K562 (cell line): ENCODE measurements at regions not wholly inside any gene's neighbourhood (a gene's known extent, or its start where the extent isn't known, plus 50 kb on each side); places are given as distances from the start of the nearest gene placed in this dataset.

Source experiments
- ATAC-seq: fragments of 200-7000 bp; cut with Tn5 transposase; 3 replicates; pipeline ENCODE4 v1.9.1; 2020; ENCODE audit warnings: moderate library complexity
- BruUV-seq: library from RNA; stranded (reverse); fragments of 400-500 nt; replicated peaks from 2 replicates; lab custom pipeline; 2021; lab: Mats Ljungman, UMichigan
- CTCF ChIA-PET: fragments of 300-600 bp; formaldehyde crosslinking; extraction: SDS; loops from one replicate; lab custom pipeline; 2021; ENCODE audit warnings: low intra/inter-chr PET ratio; lab: Yijun Ruan, JAX
- POLR2A ChIA-PET: fragments of 300-600, 350-650 bp; sonication (Branson Sonifier 250); formaldehyde crosslinking; extraction: SDS; loops from one replicate; lab custom pipeline; 2021; ENCODE audit warnings: antibody characterized with exemption, inconsistent platforms; lab: Yijun Ruan, JAX
- DNase-seq, 4 experiments: peaks; one replicate each; pipeline versions ENCODE4 v3.0.0 to v3.0.0-alpha.2; 2011 to 2018; ENCODE audit warnings: low spot score in 3 of 4, mixed read lengths in 3 of 4; ENCODE audit errors: extremely low read depth in 1 of 4
- FAIRE-seq: peaks from 2 replicates; lab custom pipeline; 2011; peaks lifted over from hg19 to GRCh38; lab: Jason Lieb, UNC
- H2AFZ ChIP-seq: 2 replicates; pipeline ENCODE4 v1.6.0; 2011; ENCODE audit warnings: low read depth, low read length, control low read depth, inconsistent platforms
- H3K27ac ChIP-seq: fragments of 200-600 bp; 3 replicates; pipeline ENCODE4 v1.8.0; 2011; ENCODE audit warnings: low read depth, mild to moderate bottlenecking, control low read depth, inconsistent platforms, low read length, moderate library complexity, mixed read lengths; ENCODE audit errors: extremely low read depth
- H3K27me3 ChIP-seq, 2 experiments: fragments of 300-600 bp in 1 of 2; 2 replicates in 1 of 2; 3 replicates in 1 of 2; pipeline versions ENCODE4 v1.6.0 to v1.8.0; 2011; ENCODE audit warnings: inconsistent platforms in 2 of 2, low read length in 2 of 2, mild to moderate bottlenecking in 1 of 2, mixed read lengths in 1 of 2, moderate library complexity in 1 of 2; ENCODE audit not compliant: control insufficient read depth in 2 of 2, insufficient read depth in 2 of 2
- H3K36me3 ChIP-seq: fragments of 300-600 bp; 3 replicates; pipeline ENCODE4 v1.8.0; 2011; ENCODE audit warnings: mild to moderate bottlenecking, low read length, inconsistent platforms; ENCODE audit not compliant: control insufficient read depth, insufficient read depth
- H3K4me1 ChIP-seq, 2 experiments: fragments of 200-600 bp in 1 of 2; replicated peaks in 1 of 2; 2 replicates in 1 of 2; 3 replicates in 1 of 2; pipeline versions ENCODE4 v1.5.1 to v1.8.0; 2011; ENCODE audit warnings: inconsistent platforms in 2 of 2, low read length in 2 of 2, mild to moderate bottlenecking in 1 of 2, mixed read lengths in 1 of 2, moderate library complexity in 1 of 2; ENCODE audit not compliant: control insufficient read depth in 2 of 2, insufficient read depth in 2 of 2
- H3K4me2 ChIP-seq: 2 replicates; pipeline ENCODE4 v1.6.1; 2011; ENCODE audit warnings: low read length, control low read depth, inconsistent platforms, mixed read lengths; ENCODE audit not compliant: insufficient read depth
- H3K4me3 ChIP-seq: fragments of 200-600 bp; sonication (generic), shearing (Covaris generic); 2 replicates; pipeline ENCODE4 v1.5.1; 2016; ENCODE audit warnings: control low read depth, inconsistent platforms
- H3K79me2 ChIP-seq: fragments of 200-600 bp; 3 replicates; pipeline ENCODE4 v1.8.0; 2011; ENCODE audit warnings: low read length, inconsistent platforms; ENCODE audit not compliant: control insufficient read depth, insufficient read depth
- H3K9ac ChIP-seq, 2 experiments: 2 replicates each; pipeline versions ENCODE4 v1.6.0 to v1.6.1; 2011; ENCODE audit warnings: low read depth in 2 of 2, low read length in 2 of 2, control low read depth in 1 of 2, inconsistent platforms in 1 of 2, mild to moderate bottlenecking in 1 of 2, mixed read lengths in 1 of 2; ENCODE audit not compliant: insufficient read depth in 1 of 2
- H3K9me1 ChIP-seq: one replicate; pipeline ENCODE4 v1.6.0; 2011; ENCODE audit warnings: inconsistent platforms, mild to moderate bottlenecking, low read length, moderate library complexity; ENCODE audit not compliant: control insufficient read depth, insufficient read depth
- H3K9me3 ChIP-seq: replicated peaks from 2 replicates; pipeline ENCODE4 v1.5.1; 2011; ENCODE audit warnings: low read depth, low read length, inconsistent platforms; ENCODE audit not compliant: control insufficient read depth, insufficient read depth
- H4K20me1 ChIP-seq: replicated peaks from 2 replicates; pipeline ENCODE4 v1.6.1; 2011; ENCODE audit warnings: low read length, inconsistent platforms, mixed read lengths; ENCODE audit not compliant: control insufficient read depth, insufficient read depth
- ASH1L ChIP-seq: fragments of 450-650 bp; IDR thresholded peaks from 2 replicates; pipeline ENCODE4 v1.6.1; 2018; ENCODE audit warnings: borderline replicate concordance, mild to moderate bottlenecking, low read depth; ENCODE audit not compliant: partially characterized antibody
- ATF4 ChIP-seq: fragments of 450-650 bp; formaldehyde crosslinking; IDR thresholded peaks from 2 replicates; pipeline ENCODE4 v1.4.0; 2022; ENCODE audit warnings: mild to moderate bottlenecking, moderate library complexity
- FOXK2 ChIP-seq, 2 experiments: fragments of 450-650 bp; IDR thresholded peaks in 1 of 2; conservative IDR thresholded peaks in 1 of 2; 2 replicates each; pipeline ENCODE4 v1.6.1; 2016; ENCODE audit warnings: low read depth in 2 of 2, mild to moderate bottlenecking in 1 of 2
- MEF2D ChIP-seq: conservative IDR thresholded peaks from 2 replicates; pipeline ENCODE4 v1.6.1; 2016; ENCODE audit warnings: low read depth, missing genetic modification characterization, missing compliant biosample characterization
- NONO ChIP-seq, 2 experiments: fragments of 200-400 bp in 1 of 2; fragments of 450-650 bp in 1 of 2; formaldehyde crosslinking in 1 of 2; IDR thresholded peaks; 2 replicates each; pipeline ENCODE4 v1.6.1; 2017; ENCODE audit warnings: low read depth in 2 of 2, mild to moderate bottlenecking in 2 of 2, moderate library complexity in 2 of 2, low read length in 1 of 2
- POU5F1 ChIP-seq: fragments of 150-350 bp; IDR thresholded peaks from 2 replicates; pipeline ENCODE4 v1.6.1; 2014; ENCODE audit warnings: borderline replicate concordance, low read length, low read depth, mild to moderate bottlenecking; ENCODE audit not compliant: partially characterized antibody
- TFE3 ChIP-seq: fragments of 450-650 bp; formaldehyde crosslinking; IDR thresholded peaks from 2 replicates; pipeline ENCODE4 v1.4.0; 2020; ENCODE audit warnings: mild to moderate bottlenecking, mixed read lengths
- ZBTB2 ChIP-seq: fragments of 450-650 bp; IDR thresholded peaks from 2 replicates; pipeline ENCODE4 v1.6.1; 2016; ENCODE audit warnings: antibody characterized with exemption
- ZBTB34 ChIP-seq: fragments of 250-450 bp; sonication (Bioruptor Pico); IDR thresholded peaks from 2 replicates; pipeline ENCODE4 v1.8.0; 2021; ENCODE audit warnings: mild to moderate bottlenecking, moderate library complexity
- ZFP91 ChIP-seq: sonication (generic); formaldehyde crosslinking; IDR thresholded peaks from 2 replicates; pipeline ENCODE4 v1.8.0; 2022; ENCODE audit warnings: mild to moderate bottlenecking, missing genetic modification reagents
- ZNF398 ChIP-seq: fragments of 250-450 bp; sonication (Bioruptor Pico); IDR thresholded peaks from 2 replicates; pipeline ENCODE4 v1.8.0; 2021; ENCODE audit warnings: moderate library complexity, mild to moderate bottlenecking, inconsistent platforms
- WGBS: fragments of 100-300 bp; shearing (Covaris generic); methylation state at CpG from one replicate; pipeline ENCODE4 v1.1.6; 2016; ENCODE audit warnings: low coverage, mixed read lengths; ENCODE audit not compliant: insufficient coverage; ENCODE audit errors: missing lambda C conversion rate; 5-methylcytosine and 5-hydroxymethylcytosine counted together
- in situ Hi-C: fragments of 300-500 bp; cut with MboI; formaldehyde crosslinking; loops from 4 replicates; pipeline ENCODE4 v1.15.0; 2018; ENCODE audit warnings: inconsistent platforms, mixed read lengths
- intact Hi-C: fragments of 100-400 bp; cut with micrococcal nuclease; formaldehyde crosslinking; loops from 2 replicates; pipeline ENCODE4 v1.14.2; 2022

GRCh38 chr6:105759946-105760345 lies 326.2 kb upstream of the PRDM1 start (continued):
- TF ChIP-seq MEF2D (tag) (no peak), ZBTB34 (CRISPR knock-in tag) (no peak), TFE3 (CRISPR knock-in tag) (no peak), FOXK2 (conservative IDR thresholded peaks at IDR 0.05 in 1 of 2, IDR thresholded peaks at IDR 0.05 in 1 of 2; ENCODE audit: low read depth in 2 of 2) (no peak)

GRCh38 chr6:105759015-105759414 lies 327.1 kb upstream of the PRDM1 start:
- Histone ChIP-seq H3K36me3 (no peaks in the 10 kb centered on the region), H3K27ac (no peak overlapping the region), H3K4me2 (no peak overlapping the region), H2AFZ (no peak overlapping the region), H3K4me1 (no peaks in the 10 kb centered on the region), H3K9ac (no peak overlapping the region), H3K9me3 (no peaks in the 10 kb centered on the region), H3K4me3 (no peak overlapping the region), H3K9me1 (no peaks in the 10 kb centered on the region), H4K20me1 (no peaks in the 10 kb centered on the region), H3K27me3 (peaks cover 0 to 16% of the 10 kb centered on the region in 2 experiments; a peak in 3 of 5 replicates), H3K79me2 (no peaks in the 10 kb centered on the region)
- 8% methylated on average over 2 of the region's 2 CpGs for WGBS
- BruUV-seq: no TSS peak
- ChIA-PET POLR2A (interaction anchor here (0.9 to 1.8 kb wide), 2 partner anchors 13 to 18 kb away, joined by 5 to 9 read pairs; no protein-coding TSS in a partner anchor), CTCF (no interaction called here)
- intact Hi-C loops: no loop called here
- no peak for ATAC-seq
- no peak for DNase-seq
- in situ Hi-C loops: no loop called here
- FAIRE-seq: no peak
- TF ChIP-seq ATF4 (CRISPR knock-in tag): no peak
- TF ChIP-seq ZFP91 (CRISPR knock-in tag): no peak
- TF ChIP-seq ZBTB2: no peak
- TF ChIP-seq ZNF398: no peak
- TF ChIP-seq NONO (IDR thresholded peaks at IDR 0.05; ENCODE audit: low read depth in 2 of 2, low read length in 1 of 2): no peak
- no peak for TF ChIP-seq ASH1L
- TF ChIP-seq POU5F1: no peak
